ENCODE measurements at regions not wholly inside any gene's neighbourhood (a gene's known extent, or its start where the extent isn't known, plus 50 kb on each side); places are given as distances from the start of the nearest gene placed in this dataset.

GRCh38 chr7:131942287-131943150 is 386.1 kb upstream of the PODXL start:
- TF ChIP-seq EP300 (IDR thresholded peaks at IDR 0.05) (no peak), CTCF (IDR thresholded peaks at IDR 0.05) (no peak)

Data from gastroesophageal sphincter (tissue), 3 donors.